CD4-positive, alpha-beta T cell treated with Interleukin-17A for 4 hours (primary cell): ENCODE measurements at regions not wholly inside any gene's neighbourhood (a gene's known extent, or its start where the extent isn't known, plus 50 kb on each side); places are given as distances from the start of the nearest gene placed in this dataset.
"Not testable (repeated sequence)": the region's sequence is repeated elsewhere in the genome, so short reads cannot be mapped to it uniquely, and the experiment has no call there.

Source experiments
- DNase-seq: peaks from one replicate; pipeline ENCODE4 v3.0.0-alpha.2; 2020; ENCODE audit warnings: mixed read lengths

GRCh38 chr11:31956310-31956709 is 134.6 kb upstream of the RCN1 start:
- DNase-seq: no peak

GRCh38 chr11:31955838-31956237 is 135.0 kb upstream of the RCN1 start:
- no peak for DNase-seq

GRCh38 chr11:31953803-31954327 is 137.0 kb upstream of the RCN1 start:
- DNase-seq: no peak

GRCh38 chr11:31949733-31950200 is 138.6 kb upstream of the PAX6 start:
- DNase-seq: not testable (repeated sequence)

GRCh38 chr11:31947051-31947450 is 135.9 kb upstream of the PAX6 start:
- DNase-seq: no peak

- no peak for DNase-seq
These were observed 132.1 kb upstream of the PAX6 start for GRCh38 chr11:31943056-31943780.

GRCh38 chr11:31940371-31941037 is 129.4 kb upstream of the PAX6 start:
- DNase-seq: no peak

GRCh38 chr11:31939004-31939403 is 127.9 kb upstream of the PAX6 start:
- no peak for DNase-seq

- no peak for DNase-seq
These were observed 125.2 kb upstream of the PAX6 start for GRCh38 chr11:31936312-31936711.

- DNase-seq: no peak
These were observed 121.8 kb upstream of the PAX6 start for GRCh38 chr11:31932879-31933278.

- no peak for DNase-seq
These were observed 116.9 kb upstream of the PAX6 start for GRCh38 chr11:31927982-31928381.

GRCh38 chr11:31926816-31927528 is 115.8 kb upstream of the PAX6 start:
- DNase-seq: no peak

GRCh38 chr11:31926106-31926505 is 115.0 kb upstream of the PAX6 start:
- DNase-seq: no peak

GRCh38 chr11:31922450-31922849 is 111.3 kb upstream of the PAX6 start:
- DNase-seq: no peak

- DNase-seq: no peak
These were observed 110.0 kb upstream of the PAX6 start for GRCh38 chr11:31921081-31921480.

- no peak for DNase-seq
These were observed 108.1 kb upstream of the PAX6 start for GRCh38 chr11:31919175-31919574.

- no peak for DNase-seq
These were observed 104.7 kb upstream of the PAX6 start for GRCh38 chr11:31915867-31916266.

GRCh38 chr11:31913985-31914384 is 102.9 kb upstream of the PAX6 start:
- no peak for DNase-seq

GRCh38 chr11:31912808-31913207 is 101.7 kb upstream of the PAX6 start:
- DNase-seq: no peak

- no peak for DNase-seq
These were observed 99.9 kb upstream of the PAX6 start for GRCh38 chr11:31910950-31911576.

- DNase-seq: no peak
These were observed 92.3 kb upstream of the PAX6 start for GRCh38 chr11:31903225-31904074.

GRCh38 chr11:31902706-31903105 is 91.6 kb upstream of the PAX6 start:
- DNase-seq: no peak
